ENCODE measurements at regions not wholly inside any gene's neighbourhood (a gene's known extent, or its start where the extent isn't known, plus 50 kb on each side); places are given as distances from the start of the nearest gene placed in this dataset.
"Not testable (repeated sequence)": the region's sequence is repeated elsewhere in the genome, so short reads cannot be mapped to it uniquely, and the experiment has no call there.

DNA sequence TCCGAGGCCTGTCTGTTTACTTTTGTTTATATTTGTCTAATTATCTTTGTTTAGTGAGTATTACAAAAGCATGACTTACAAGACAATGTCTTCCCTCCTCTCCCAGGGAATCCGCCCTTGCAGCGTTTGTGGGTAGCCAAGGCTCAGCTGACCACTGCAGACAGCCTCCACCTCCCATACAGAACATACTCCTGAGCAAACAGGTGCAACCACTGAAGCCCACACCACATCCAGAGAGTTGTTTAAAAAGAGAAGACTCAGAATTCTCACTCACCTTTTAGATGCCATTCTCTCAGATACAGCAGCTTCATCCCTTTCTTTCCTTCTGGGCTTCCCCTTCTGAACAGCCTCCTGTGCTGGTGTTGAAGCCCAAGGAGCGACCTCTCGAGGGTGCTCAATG is 103.5 kb upstream of the TMPRSS2 start:
- H3K27me3 ChIP-seq, result peaks cover 0 to 65% (median 32%) of the 10 kb centered on the region in 7 donors
- no peaks in the 10 kb centered on the region for H3K9me3 ChIP-seq
- DNase-seq, result no peak
- H3K4me3 ChIP-seq, result no peak overlapping the region
- H3K36me3 ChIP-seq, result no peaks in the 10 kb centered on the region
- no peak overlapping the region for H3K27ac ChIP-seq
- 79 to 80% methylated on average over 5 of the region's 5 CpGs for WGBS, 2 donors
- no peak for TF ChIP-seq CTCF (IDR thresholded peaks at IDR 0.05)
- intact Hi-C loops (cut with DNase I), result loop anchor here in 8 of 10 donors (2.0 to 10.0 kb wide), 5 partner anchors 161 to 506 kb away; no protein-coding TSS in a partner anchor
- H3K4me1 ChIP-seq, result peaks cover 0 to 33% (median 14%) of the 10 kb centered on the region in 9 donors
- no peak for ATAC-seq

DNA sequence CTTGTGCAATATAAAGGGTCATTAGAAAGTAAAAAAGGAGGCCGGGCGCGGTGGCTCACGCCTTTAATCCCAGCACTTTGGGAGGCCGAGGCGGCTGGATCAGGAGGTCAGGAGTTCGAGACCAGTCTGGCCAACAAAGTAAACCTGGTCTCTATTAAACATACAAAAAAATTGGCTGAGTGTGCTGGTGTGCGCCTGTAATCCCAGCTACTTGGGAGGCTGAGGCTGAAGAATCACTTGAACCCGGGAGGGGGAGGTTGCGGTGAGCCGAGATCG is 102.8 kb upstream of the TMPRSS2 start:
- H3K36me3 ChIP-seq, H3K4me3 ChIP-seq, DNase-seq, ATAC-seq, H3K27ac ChIP-seq, H3K9me3 ChIP-seq: not testable (repeated sequence)
- peaks cover 0 to 69% (median 32%) of the 10 kb centered on the region in 7 donors for H3K27me3 ChIP-seq
- intact Hi-C loops (cut with DNase I), result loop anchor here in 8 of 10 donors (2.0 to 10.0 kb wide), 5 partner anchors 162 to 507 kb away; no protein-coding TSS in a partner anchor
- 90 to 92% methylated on average over 12 of the region's 12 CpGs for WGBS, 2 donors
- H3K4me1 ChIP-seq, result peaks cover 0 to 26% (median 9%) of the 10 kb centered on the region in 9 donors

DNA sequence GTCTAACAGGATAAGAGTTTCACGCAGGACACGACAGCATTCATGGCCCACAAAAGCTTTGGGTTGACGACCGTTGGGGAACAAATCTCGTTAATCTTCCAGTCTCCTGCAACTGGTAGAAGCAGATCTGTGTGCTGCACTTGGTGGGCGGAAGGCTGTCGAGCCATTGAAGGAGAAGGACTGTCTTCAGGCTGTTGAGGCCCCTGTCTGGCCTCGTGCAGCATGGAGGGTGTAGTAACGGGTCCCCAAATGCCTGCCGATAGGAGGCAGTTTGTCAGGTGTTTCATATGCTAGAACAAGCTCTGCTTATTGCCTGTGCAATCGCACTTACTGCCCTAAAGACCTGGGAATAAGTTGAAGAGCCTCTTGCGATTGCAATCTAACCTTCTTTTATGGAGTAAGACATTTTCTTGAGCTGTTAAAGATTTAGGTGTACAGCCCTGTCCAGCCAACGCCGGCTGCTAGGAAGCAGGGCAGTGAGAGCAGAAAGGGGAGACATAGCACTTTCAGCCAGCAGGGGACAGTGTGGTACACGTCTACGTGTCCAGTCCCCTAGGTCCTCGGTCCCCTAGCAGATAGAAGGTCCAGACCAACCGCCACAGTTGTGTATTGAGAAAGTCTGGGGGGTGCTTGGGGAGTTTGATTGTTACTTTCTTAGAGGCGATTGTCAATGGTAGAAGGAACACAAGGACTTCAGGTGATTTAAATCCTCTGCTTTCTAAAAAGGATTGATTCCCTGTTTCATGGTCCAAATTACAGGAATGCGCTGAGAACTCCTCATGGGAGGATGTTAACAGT is 102.3 kb upstream of the TMPRSS2 start:
- Histone ChIP-seq H3K9me3 (no peaks in the 10 kb centered on the region), H3K27me3 (peaks cover 0 to 74% (median 37%) of the 10 kb centered on the region in 7 donors), H3K4me3 (no peak overlapping the region), H3K27ac (no peak overlapping the region), H3K36me3 (no peaks in the 10 kb centered on the region), H3K4me1 (peaks cover 0 to 21% (median 5%) of the 10 kb centered on the region in 9 donors)
- DNase-seq, result peak; percentile 32 to 40
- WGBS, 2 donors, result 57 to 67% methylated on average over 20 of the region's 20 CpGs
- intact Hi-C loops (cut with DNase I), result loop anchor here in 8 of 10 donors (2.0 to 10.0 kb wide), 5 partner anchors 162 to 507 kb away; no protein-coding TSS in a partner anchor
- TF ChIP-seq CTCF (IDR thresholded peaks at IDR 0.05), result peak; percentile 47 to 82 (median 75)
- ATAC-seq, result no peak

DNA sequence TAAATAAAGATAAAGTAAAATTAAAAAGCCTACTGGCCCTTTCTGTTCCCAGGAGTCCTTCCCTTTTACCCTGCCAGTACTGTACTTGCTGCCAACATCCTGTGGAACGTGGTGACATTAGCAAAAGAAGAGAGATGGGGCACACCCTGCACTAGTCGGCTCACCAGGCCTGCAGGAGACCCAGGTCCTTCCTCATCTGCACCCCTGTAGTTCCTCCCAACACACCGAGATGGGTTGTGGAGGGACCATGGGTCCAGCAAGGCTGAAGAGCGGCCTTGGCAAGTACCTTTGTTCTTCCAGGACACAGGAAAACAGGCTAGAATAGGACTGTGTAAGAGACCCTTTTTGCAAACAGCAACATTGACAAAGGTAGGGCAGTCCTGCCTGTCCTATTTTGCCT is 98.7 kb upstream of the TMPRSS2 start:
- Histone ChIP-seq H3K27me3 (peaks cover 0 to 84% (median 48%) of the 10 kb centered on the region in 7 donors), H3K9me3 (no peaks in the 10 kb centered on the region), H3K4me3 (no peak overlapping the region), H3K27ac (no peak overlapping the region), H3K36me3 (no peaks in the 10 kb centered on the region), H3K4me1 (peaks cover 0 to 3% (median 0%) of the 10 kb centered on the region in 9 donors)
- DNase-seq, result no peak
- 67 to 77% methylated on average over 4 of the region's 4 CpGs for WGBS, 2 donors
- no peak for ATAC-seq
- TF ChIP-seq CTCF (IDR thresholded peaks at IDR 0.05), result no peak
- intact Hi-C loops (cut with DNase I), result no loop called here

DNA sequence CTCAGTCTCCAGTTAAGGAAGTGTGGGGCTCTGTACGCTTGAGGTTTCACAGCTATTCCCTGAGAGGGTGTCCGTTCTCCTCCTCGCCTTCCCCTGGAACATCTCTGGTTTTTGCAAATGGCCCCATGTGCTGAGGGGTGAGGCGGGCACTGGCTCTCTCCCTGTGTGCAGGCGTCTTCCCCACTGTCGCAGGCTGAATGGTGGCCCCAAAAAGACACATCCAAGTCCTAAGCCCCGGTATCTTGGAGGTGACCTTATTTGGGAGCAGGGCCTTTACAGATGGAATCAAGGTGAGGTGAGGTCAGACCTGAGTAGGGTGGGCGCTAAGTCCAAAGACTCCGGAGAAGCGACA is 98.0 kb upstream of the TMPRSS2 start:
- TF ChIP-seq CTCF (IDR thresholded peaks at IDR 0.05), result no peak
- ATAC-seq (no peak), DNase-seq (no peak)
- peaks cover 0 to 6% (median 0%) of the 10 kb centered on the region in 9 donors for H3K4me1 ChIP-seq
- no peak overlapping the region for H3K27ac ChIP-seq
- WGBS, 2 donors, result 90 to 91% methylated on average over 10 of the region's 10 CpGs
- H3K27me3 ChIP-seq, result peaks cover 0 to 77% (median 40%) of the 10 kb centered on the region in 7 donors
- intact Hi-C loops (cut with DNase I), result no loop called here
- no peak overlapping the region for H3K4me3 ChIP-seq
- H3K36me3 ChIP-seq, result no peaks in the 10 kb centered on the region
- H3K9me3 ChIP-seq, result no peaks in the 10 kb centered on the region

Data from heart right ventricle (tissue), 16 donors.